ENCODE measurements at regions not wholly inside any gene's neighbourhood (a gene's known extent, or its start where the extent isn't known, plus 50 kb on each side); places are given as distances from the start of the nearest gene placed in this dataset. TPM values are rescaled to one million over a fixed set of nuclear protein-coding genes. Genes with fewer than 3 reads are reported as not detected.

Small RNA genes lying in the stretch of these regions (microRNA-seq; reads per million reads assigned to microRNA genes)
- gene MIR5701-2: not detected
